CD4-positive, alpha-beta T cell treated with Interleukin-17A for 4 hours (primary cell): ENCODE measurements at regions not wholly inside any gene's neighbourhood (a gene's known extent, or its start where the extent isn't known, plus 50 kb on each side); places are given as distances from the start of the nearest gene placed in this dataset.
"Not testable (repeated sequence)": the region's sequence is repeated elsewhere in the genome, so short reads cannot be mapped to it uniquely, and the experiment has no call there.

Experiments
- DNase-seq: peaks from one replicate; pipeline ENCODE4 v3.0.0-alpha.2; 2020; ENCODE audit warnings: mixed read lengths

DNA sequence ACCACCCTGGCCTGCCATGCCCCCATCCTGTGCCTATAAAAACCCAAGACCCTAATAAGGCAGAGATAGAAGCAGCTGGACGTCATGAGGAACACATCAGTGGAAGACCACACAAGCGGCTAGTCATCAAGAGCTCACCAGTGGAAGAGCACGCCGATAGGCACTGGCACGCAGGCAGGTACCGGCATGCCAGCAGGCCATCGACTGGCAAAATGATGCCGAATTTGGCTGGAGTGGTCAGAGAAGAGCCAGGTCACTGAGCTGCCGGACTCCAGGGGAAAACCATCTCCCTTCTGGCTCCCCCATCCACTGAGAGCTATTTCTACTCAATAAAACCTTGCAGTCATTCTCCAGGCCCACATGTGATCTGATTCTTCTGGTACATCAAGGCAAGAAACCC is 227.6 kb upstream of the EXOC2 start:
- DNase-seq, result no peak

DNA sequence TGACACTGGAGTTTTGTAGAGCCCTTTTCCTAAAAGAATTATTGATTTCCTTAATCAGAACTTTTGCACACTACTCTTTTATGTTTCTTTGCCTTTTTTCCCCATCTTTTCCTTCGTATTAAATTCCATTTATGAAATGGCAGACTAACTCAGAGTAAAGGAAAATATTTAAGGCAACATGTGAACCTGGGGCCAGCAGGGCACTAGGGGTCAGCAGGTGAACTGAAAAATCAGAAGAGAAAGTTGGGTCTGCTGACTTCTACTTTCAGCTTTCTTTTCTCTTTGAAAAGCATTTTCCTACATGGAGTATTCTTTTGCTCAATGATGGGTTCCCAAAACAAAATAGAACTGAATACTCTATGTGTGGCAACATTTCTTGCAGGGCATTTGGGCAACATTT is 226.6 kb upstream of the EXOC2 start:
- DNase-seq, result no peak

DNA sequence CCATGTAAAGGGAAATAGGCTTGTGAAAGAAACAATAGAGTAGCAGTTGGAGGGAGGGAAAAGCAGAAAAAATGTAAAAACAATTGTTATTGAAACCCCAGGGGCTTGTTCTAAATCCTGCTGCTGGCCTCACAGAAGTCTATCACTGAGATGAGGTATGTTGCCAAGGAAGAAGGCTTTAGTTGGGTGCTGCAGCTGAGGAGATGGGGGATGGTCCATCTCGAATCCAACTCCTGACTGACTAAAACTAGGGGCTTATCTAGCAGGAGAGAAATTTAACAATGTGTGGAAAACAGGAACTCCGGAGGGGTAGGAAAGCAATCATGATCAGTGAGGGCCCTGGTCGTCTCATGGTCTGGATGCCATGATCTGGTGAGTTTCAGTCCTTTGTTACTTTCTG is 225.0 kb upstream of the EXOC2 start:
- no peak for DNase-seq

DNA sequence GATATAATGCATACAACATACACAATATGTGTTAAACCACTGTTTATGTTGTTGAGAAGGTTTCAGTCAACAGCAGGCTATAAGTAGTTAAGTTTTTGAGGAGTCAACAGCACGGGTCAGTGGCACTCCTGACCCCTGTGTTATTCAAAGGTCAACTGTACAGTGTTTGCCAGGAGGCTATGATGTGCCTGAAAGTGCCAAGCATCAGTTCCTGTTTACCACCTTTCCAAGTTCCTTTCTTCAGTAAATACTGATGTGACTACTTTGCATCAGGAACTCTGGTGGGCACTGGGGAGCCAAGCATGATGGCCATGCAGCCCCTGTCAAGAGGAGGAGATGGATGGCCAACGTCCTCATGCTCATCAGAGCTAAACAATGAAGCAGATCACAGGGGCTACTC is 224.4 kb upstream of the EXOC2 start:
- DNase-seq, result no peak

DNA sequence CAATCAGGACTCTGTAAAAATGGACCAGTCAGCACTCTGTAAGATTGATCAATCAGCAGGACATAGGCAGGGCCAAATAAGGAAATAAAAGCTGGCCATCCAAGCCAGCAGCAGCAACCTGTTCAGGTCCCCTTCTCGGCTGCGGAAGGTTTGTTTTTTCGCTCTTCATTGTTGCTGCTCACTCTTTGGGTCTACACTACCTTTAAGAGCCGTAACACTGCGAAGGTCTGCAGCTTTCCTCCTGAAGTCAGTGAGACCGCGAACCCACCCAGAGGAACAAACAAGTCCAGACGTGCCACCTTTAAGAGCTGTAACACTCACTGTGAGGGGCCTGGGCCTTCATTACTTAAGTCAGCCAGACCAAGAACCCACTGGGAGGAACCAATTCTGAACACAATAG is 223.2 kb upstream of the EXOC2 start:
- DNase-seq, result no peak

DNA sequence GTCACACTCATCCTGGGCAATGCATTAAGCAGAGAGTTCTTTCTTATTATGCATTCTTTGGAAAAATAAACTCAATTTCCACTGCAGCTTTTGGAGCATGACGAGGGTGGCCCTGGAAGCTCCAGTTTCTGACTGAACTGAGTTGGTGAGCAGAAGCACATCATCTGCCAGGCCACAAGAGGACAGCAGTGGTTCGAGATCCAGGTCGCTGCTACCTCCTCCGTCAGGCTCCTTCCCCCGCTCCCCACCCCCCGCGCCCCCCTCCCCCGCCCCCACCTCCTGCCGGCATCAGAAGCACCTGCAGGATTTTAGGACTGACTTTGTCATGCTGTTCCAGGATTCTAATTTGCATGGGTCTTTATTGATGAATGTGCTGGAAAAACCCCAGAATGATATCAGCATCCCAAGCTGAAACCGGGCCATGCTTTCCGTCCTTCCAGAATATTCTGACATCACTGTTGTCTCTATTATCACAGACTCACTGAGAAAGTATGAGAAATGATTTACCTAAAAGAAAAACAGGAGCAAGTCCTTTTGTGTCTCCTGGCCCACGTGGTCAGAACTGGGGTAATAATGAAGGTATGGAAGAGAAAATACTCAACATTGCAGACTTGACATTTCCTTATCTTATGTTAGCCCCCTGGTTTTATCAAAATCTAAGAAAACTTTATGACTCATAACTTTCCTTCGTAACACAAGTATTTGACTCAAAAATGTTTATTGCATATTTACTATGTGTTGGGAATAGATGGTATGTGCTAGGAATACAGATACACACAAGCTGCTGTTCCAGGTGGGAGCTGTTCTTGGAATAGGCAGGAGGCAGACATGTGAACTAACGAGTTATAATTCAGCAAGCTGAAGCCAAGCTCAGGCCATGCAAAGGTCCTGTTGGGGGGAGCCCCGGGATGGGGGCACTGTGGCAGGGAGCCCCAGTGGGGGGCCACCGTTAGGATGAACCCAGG is 220.2 kb upstream of the EXOC2 start:
- no peak for DNase-seq

DNA sequence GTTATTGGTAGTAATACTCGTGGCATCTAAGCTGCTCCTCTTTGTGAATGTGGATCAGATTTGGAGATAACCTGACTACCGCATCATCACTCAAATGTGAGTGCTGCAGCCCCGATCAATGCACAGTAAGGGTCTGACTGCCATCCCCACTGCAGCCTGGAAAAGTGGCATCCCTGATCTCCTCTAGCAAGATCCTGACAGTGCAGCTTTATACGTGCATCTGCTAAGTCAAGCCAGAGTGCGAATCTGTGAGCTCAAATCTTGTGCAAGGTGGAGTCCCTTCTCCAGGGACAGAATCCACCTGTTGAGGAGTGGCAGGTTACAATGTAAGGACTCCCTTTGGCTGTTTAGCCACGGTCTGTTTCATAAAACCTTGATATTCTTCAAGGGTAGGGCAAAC is 215.0 kb upstream of the EXOC2 start:
- no peak for DNase-seq

DNA sequence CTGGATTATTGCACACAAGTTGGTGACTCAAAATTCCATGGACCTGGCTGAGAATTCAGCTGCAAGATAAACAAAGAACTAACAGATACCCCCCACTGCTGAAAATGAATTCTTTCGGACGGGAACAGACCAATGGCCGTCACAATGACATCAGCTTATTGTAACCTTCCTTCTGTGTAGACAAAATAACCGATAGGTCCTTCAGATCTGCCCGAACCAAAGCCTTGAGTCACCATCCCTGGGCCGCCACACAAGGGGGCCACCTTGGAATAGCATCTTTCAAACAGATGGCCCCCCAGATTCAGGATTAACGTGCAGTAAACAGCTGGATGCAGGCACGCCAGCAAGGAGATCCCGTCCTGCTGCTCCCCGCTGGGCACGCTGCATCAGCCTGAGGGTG is 214.0 kb upstream of the EXOC2 start:
- DNase-seq, result no peak

DNA sequence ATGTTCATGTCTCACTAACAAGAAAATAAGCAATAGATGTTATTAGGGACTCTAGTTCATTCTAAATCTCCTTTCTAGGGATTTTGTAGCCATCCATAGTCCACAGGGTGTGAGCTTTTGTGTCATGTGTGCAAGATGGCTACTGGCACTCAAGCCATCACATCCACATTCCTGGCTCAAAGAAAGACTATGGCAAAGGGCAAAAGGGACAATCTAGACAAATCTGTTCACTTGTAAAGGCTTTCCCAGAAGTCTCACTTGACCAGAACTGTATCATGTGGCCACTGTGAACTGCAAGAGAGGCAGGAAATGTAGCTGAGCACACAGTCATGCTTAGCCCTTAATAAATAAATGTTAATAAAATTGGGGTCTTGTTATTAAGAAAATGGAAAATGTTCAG is 212.6 kb upstream of the EXOC2 start:
- DNase-seq, result no peak

DNA sequence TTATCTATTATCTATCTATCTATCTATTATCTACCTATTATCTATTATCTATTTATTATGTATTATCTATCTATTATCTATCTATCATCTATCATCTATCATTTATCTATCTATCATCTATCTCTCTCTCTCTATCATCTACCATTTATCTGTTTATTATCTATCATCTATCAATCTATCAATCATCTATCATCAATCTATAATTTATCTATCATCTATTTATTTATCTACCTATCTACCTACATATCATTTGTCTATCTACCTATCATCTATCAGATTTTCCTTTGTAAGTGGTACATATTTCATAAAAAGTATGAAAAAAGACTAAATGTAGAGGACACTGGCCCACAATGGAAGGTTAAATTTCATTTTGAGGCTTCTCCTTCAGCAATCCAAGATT is 212.1 kb upstream of the EXOC2 start:
- DNase-seq, result no peak

DNA sequence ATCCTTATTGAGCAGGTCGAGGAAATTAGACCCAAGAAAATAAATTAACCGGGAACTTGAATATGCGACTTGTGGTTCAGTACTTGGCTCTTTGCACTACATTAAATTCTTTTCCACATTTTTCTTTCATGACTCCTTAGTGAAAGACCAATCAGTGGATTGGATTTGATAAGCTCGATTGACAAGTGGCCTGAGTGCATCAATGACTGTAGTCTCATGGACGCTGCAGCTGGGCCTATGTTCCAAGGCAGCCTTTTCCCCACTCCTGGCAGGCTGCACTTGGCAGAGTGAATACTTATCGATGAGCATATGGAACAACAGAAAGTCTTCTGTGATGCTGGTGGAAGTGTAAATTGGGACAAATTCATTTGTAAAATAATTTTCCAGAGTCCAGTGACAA is 210.8 kb upstream of the EXOC2 start:
- DNase-seq, result no peak

DNA sequence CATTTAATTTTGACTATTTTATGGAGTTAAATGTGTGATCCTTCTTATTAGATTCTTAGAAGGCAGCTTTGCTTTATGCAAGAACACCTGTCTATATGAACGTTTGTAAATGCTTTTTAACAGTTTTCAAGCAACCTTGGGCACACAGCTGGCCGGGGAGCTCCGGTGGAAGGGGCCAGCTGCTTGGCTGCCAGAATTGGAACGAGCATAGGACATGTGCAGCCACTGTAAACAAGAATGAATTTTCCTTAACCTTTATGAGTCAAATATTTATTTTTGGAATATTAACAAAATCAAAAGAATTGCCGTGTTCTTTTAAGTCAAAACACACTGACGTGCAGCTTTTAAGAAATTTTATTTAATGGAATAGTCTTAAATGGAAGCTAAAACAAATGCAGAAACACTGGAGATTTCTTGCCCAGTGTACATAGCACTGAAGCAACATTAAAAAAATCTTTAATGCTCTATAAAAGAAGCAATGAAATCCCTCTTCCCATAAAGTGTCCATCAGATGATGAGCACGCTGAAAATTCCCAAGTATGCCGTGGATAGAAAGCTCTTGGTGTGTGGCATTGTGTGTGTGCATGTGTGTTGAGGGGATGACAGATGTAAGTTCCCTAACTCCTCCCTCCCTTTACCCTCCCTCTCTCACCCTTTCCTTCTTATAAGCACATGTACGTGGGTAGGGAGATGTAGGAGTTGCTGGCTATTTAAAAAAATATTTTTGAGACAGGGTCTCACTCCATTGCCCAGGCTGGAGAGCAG is 208.9 kb upstream of the EXOC2 start:
- no peak for DNase-seq

DNA sequence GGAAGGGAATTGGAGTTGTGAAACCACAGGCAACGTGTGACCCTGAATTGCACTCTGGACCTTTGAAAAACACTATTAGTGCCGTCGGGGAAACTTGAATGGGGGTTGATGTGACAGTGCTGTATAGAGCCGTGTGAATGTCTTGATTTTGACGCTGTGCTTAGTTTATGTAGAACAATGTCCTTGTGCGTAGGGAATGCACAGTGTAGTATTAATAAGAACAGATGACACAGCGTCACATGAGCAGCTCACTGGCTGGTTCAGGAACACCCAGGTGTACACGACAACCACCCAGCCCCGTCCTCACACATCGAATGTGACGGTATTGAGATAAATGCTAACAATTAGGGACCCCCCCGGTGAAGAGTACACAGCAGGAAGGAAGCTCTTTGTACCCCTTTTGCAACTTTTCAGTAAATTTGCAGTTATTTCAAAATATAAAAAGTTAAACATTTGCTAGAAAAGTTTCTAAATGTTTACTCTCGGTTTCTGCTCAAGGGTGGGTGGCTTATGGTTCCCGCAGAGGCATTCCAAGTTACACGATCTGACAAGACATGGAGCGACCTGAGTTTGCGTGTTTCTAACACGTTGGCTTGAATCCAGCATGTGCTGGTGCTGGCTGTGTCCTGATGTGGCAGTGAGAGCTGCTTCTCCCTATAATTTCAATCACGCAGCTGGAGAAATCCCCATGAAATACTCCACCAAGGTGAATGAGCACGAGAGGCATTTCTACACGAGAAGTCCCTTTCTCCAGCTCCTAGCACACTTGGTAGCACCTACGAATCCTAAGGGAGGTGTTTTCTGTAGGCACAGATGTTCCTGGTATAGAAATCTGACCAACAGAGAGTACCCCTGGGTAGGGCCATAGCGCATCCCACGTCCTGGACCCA is 208.0 kb upstream of the EXOC2 start:
- no peak for DNase-seq

DNA sequence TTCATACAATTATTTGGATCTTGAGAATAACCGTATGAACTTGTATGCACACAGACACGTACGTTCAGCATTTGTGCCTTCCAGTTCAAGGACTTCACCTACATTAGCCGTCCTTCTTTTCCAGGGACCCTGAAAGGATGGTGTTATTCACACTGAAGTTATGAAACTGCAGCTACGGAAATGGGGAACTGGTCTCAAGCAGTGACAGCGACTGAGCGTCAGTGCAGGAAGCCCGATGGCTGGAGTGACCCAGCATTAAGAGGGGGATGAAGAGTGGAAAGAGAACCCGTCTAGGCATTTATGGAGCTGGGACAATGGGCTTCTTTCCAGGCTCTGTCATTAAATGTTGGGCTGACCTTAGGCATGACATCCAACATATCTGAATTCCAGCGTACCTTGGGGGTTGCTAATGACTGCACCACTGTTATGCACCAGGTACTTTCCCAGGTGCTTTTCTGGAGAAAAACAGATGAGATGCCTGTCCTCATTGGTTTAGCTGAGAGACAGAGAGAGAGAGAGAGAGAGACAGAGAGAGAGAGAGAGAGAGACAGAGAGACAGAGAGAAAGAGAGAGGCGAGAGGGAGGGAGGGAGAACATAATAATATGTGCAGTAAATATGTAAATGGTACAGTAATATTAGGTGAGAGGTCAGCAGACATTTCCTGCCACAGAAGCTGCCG is 204.7 kb upstream of the EXOC2 start:
- no peak for DNase-seq

DNA sequence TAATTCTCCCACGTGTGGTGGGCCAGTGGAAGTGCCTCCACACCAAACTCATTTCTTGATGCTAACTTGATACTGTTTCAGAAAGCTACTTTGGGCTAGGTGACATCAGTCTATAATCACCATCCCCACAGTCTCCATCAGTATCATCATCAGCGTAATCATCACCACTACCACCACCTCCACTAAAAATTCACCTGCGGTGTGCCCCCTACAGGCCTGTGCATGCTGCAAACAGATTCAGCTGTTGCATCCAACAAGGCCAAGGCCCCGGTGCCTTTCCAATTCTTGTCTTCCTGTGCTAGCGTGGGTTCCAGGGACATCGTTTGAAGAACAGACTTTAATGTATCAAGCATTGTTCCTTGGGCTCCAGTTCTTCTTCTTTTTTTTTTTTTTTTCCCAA is 201.3 kb upstream of the EXOC2 start:
- DNase-seq, result no peak

DNA sequence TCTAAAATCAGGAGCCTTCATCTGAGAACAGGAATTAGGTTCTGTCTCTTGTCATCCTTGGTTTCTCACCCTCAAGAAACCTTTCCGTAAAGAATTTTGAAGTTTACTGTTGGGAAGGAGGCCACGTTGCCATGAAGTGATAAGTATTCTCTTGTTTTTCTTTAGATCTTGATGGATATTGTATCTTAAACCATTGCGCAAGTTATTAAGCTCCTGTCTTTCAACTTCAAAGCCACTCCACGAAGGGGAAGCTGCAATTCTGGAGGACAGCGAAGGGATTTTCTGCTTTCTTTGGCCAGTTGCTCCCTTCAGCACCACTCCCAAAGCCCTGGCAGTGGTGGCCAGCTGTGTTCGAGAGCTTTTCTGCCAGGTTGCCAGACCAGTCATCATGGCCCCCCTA is 198.1 kb upstream of the EXOC2 start:
- DNase-seq, result no peak

DNA sequence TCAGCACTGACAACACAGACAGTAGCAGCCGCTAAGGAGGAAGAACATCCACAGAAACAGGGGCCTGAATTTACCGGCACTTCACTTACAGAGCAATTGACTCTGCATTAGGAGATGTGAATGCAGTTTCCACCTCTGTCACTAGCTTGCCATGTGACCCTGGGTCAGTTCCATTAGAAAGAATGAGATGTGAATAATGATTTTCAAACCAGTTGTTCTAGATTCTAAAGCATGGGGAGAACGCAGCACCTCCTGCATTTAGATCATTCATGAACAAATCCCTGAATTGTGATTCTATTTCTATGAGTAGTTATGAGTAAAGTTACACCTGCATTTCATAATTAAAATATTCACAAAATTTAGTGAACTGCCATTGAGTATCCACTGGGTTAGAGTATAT is 197.3 kb upstream of the EXOC2 start:
- no peak for DNase-seq

DNA sequence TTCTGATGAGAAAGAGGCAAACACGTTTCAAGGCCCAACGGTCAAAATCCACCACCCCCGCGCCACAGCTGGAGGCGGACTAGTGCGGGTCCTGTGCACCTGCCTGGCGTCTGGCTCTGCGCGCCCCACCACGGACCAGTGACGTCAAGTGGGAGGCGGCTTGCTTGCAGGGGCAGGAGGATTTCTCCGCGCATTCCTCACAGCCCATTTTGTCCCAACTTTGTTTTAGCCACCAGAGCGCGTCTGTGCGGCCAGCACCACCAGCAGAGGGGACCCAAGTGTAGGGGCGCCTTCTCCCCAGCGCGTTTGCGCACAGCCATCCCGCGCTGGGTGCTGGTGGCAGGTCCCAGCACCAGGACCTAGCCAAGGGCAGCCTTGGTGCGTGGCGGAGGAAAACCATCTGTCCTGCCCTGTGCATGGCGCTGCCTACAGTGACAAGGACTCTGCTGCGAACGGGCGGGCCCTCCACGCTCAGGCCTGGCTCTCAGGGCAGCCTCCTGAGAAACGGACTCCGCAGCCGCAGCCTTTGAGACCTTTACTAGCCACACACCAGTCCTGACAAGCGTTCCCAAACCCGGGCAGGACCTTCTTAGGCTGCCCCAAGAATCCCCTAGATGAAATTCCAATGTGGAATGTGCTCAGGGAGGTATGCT is 194.8 kb upstream of the EXOC2 start:
- no peak for DNase-seq

DNA sequence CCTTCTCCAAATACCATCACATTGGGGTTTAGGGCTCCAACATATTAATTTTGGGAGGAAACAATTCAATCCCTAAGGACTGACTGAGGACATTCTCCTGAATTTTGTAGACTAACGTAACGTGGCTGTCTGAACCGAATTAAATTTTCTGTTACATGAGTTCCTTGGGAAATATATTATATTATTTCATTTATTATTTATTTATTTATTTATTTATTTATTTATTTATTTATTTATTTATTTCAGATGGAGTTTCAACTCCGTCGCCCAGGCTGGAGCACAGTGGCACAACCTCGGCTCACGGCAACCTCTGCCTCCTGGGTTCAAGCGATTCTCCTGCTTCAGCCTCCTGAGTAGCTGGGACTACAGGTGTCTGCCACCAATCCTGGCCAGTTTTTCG is 193.2 kb upstream of the EXOC2 start:
- not testable (repeated sequence) for DNase-seq

DNA sequence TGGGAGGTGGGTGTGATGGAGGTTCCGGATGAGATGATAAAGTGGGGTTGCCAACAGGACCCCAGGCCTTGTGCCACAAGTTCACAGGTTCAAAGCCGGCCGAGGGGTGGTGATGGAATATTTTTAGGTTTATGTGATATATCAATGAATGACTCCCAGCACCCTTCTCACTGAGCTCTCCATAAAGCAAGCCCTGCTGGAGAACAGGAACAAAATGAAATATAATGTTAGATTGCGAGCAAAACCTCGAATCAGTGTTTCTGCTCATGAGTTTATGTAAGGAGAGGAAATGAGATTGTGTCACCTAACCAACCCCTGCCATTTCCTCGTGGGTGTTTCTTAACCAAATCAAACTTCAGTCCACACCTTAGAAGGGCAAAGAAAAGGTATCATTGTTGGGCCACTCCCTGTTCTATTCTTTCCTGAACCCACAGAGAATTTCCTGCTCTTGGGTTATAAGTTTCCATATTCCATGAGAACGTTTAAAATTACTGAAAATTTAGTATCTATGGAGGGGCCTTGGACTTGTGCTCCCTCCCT is 192.2 kb upstream of the EXOC2 start:
- no peak for DNase-seq

DNA sequence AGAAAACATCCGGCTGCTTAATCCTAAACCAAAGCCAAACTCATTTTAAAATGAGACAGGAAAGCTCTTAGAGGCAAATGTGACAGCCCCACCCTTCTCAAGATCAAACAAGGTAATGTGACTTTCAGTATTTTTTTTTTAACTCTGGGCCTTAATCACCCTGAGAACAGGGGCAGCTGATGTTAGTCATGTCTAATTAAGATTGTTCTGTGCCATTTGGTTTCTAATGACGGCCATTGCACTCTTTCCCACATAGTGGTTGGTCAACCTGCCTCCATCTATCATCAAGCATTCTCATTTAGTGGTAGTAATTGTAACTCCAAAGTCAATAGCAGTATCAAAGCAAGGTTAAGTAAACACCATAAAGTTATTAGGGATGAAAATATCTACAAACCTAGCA is 191.6 kb upstream of the EXOC2 start:
- DNase-seq, result no peak

DNA sequence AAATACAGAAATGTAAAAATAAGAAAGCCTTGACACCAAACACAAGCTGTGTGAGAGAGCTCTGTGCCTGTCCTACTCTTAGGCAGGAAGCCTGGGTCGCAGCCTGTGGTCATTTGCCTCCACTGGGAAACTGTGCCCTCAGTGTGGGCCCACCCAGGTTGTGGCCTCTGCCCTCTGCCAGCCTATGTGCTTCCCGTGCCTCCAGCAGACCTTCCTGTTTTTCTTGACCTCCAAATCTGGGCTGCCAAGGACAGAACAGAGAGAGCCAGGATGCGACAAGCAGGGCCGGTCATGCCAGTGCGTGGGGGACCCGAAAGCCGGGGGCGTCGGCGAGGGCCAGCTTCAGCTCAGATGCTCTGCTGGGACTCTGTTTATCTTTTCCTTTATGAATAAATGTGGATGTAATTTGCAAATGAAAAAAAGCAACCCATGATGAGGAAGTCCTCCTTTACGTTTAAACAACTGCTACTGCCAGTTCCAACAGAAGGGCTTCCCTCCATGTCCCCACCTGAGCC is 189.2 kb upstream of the EXOC2 start:
- DNase-seq, result no peak
